ENCODE measurements at regions not wholly inside any gene's neighbourhood (a gene's known extent, or its start where the extent isn't known, plus 50 kb on each side); places are given as distances from the start of the nearest gene placed in this dataset.

DNA sequence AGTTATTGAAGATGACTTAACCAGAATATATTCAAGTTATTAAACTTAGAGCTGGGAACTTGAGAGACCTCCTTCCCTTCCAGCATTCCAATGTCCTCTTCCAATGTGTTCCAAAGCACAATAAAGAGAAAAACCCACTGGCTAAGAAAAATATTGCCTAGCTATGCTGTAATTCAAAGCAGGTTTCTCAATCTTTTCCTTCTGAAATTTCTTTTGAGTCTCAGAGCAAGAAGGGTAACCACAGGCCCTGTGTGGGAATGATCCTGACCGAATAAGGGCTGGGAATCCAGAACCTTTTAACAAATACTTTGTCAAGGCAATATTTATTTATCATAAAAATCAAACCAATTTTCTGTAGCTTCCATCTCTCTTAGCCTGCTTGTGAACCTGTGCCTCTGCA lies 150.7 kb upstream of the SFRP2 start:
- TF ChIP-seq, protein P1, sequence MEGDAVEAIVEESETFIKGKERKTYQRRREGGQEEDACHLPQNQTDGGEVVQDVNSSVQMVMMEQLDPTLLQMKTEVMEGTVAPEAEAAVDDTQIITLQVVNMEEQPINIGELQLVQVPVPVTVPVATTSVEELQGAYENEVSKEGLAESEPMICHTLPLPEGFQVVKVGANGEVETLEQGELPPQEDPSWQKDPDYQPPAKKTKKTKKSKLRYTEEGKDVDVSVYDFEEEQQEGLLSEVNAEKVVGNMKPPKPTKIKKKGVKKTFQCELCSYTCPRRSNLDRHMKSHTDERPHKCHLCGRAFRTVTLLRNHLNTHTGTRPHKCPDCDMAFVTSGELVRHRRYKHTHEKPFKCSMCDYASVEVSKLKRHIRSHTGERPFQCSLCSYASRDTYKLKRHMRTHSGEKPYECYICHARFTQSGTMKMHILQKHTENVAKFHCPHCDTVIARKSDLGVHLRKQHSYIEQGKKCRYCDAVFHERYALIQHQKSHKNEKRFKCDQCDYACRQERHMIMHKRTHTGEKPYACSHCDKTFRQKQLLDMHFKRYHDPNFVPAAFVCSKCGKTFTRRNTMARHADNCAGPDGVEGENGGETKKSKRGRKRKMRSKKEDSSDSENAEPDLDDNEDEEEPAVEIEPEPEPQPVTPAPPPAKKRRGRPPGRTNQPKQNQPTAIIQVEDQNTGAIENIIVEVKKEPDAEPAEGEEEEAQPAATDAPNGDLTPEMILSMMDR (conservative IDR thresholded peaks at IDR 0.05; ENCODE audit: low read depth in 2 of 2), result no peak
- TF ChIP-seq POLR2AphosphoS5 (IDR thresholded peaks at IDR 0.05; ENCODE audit: low read depth) (no peak), EZH2phosphoT487 (IDR thresholded peaks at IDR 0.05; ENCODE audit: unreplicated experiment) (no peak), EZH2 (IDR thresholded peaks at IDR 0.05; ENCODE audit: low read depth, unreplicated experiment) (no peak), CREB1 (CRISPR knock-in tag; IDR thresholded peaks at IDR 0.05; ENCODE audit: low read depth) (no peak), STAT1 (IDR thresholded peaks at IDR 0.05; ENCODE audit: unreplicated experiment) (no peak), ETS1 (IDR thresholded peaks at IDR 0.05) (no peak), ZNF331 (CRISPR knock-in tag; IDR thresholded peaks at IDR 0.05; ENCODE audit: low read depth) (no peak), JUNB (IDR thresholded peaks at IDR 0.05; ENCODE audit: unreplicated experiment) (no peak)
- TF ChIP-seq, protein P2, sequence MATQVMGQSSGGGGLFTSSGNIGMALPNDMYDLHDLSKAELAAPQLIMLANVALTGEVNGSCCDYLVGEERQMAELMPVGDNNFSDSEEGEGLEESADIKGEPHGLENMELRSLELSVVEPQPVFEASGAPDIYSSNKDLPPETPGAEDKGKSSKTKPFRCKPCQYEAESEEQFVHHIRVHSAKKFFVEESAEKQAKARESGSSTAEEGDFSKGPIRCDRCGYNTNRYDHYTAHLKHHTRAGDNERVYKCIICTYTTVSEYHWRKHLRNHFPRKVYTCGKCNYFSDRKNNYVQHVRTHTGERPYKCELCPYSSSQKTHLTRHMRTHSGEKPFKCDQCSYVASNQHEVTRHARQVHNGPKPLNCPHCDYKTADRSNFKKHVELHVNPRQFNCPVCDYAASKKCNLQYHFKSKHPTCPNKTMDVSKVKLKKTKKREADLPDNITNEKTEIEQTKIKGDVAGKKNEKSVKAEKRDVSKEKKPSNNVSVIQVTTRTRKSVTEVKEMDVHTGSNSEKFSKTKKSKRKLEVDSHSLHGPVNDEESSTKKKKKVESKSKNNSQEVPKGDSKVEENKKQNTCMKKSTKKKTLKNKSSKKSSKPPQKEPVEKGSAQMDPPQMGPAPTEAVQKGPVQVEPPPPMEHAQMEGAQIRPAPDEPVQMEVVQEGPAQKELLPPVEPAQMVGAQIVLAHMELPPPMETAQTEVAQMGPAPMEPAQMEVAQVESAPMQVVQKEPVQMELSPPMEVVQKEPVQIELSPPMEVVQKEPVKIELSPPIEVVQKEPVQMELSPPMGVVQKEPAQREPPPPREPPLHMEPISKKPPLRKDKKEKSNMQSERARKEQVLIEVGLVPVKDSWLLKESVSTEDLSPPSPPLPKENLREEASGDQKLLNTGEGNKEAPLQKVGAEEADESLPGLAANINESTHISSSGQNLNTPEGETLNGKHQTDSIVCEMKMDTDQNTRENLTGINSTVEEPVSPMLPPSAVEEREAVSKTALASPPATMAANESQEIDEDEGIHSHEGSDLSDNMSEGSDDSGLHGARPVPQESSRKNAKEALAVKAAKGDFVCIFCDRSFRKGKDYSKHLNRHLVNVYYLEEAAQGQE (IDR thresholded peaks at IDR 0.05; ENCODE audit: unreplicated experiment), result no peak
